ENCODE measurements at regions not wholly inside any gene's neighbourhood (a gene's known extent, or its start where the extent isn't known, plus 50 kb on each side); places are given as distances from the start of the nearest gene placed in this dataset.

GRCh38 chr13:64793131-64793530, 2437.0 kb downstream of the PCDH9 start:
- no peak overlapping the region for H3K4me3 ChIP-seq (ENCODE audit: low read length)
- TF ChIP-seq, protein P1, sequence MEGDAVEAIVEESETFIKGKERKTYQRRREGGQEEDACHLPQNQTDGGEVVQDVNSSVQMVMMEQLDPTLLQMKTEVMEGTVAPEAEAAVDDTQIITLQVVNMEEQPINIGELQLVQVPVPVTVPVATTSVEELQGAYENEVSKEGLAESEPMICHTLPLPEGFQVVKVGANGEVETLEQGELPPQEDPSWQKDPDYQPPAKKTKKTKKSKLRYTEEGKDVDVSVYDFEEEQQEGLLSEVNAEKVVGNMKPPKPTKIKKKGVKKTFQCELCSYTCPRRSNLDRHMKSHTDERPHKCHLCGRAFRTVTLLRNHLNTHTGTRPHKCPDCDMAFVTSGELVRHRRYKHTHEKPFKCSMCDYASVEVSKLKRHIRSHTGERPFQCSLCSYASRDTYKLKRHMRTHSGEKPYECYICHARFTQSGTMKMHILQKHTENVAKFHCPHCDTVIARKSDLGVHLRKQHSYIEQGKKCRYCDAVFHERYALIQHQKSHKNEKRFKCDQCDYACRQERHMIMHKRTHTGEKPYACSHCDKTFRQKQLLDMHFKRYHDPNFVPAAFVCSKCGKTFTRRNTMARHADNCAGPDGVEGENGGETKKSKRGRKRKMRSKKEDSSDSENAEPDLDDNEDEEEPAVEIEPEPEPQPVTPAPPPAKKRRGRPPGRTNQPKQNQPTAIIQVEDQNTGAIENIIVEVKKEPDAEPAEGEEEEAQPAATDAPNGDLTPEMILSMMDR (IDR thresholded peaks at IDR 0.05; ENCODE audit: insufficient read depth, low read depth, low read length, missing control alignments), result no peak
- DNase-seq (ENCODE audit: low read depth), result no peak

DNA sequence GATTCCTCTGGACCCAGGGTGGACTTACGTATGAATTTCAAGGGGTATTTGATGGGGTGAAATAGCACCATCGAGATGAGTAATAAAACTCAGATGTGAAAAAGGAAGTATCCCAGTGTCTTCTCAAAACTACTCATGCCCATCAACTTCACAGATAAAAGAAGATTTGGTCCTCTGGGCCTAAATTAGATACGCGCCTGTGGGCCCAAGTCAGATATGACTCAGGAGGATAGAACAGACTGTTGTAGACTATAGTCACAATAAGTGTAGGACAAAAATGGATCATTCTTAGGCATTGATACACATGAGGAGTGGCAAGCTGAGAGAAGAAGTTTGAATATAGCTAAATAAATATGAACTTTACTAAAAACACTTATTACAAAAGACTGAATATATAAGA, 2438.8 kb downstream of the PCDH9 start:
- DNase-seq (ENCODE audit: low read depth), result no peak
- TF ChIP-seq, protein P1 (IDR thresholded peaks at IDR 0.05; ENCODE audit: insufficient read depth, low read depth, low read length, missing control alignments), result no peak
- H3K4me3 ChIP-seq (ENCODE audit: low read length), result no peak overlapping the region

- TF ChIP-seq, protein P1 (IDR thresholded peaks at IDR 0.05; ENCODE audit: insufficient read depth, low read depth, low read length, missing control alignments), result no peak
- DNase-seq (ENCODE audit: low read depth), result peak; percentile 33
- H3K4me3 ChIP-seq (ENCODE audit: low read length), result no peak overlapping the region
Measured at GRCh38 chr13:64782466-64782865, 2447.7 kb downstream of the PCDH9 start.

- no peak for DNase-seq (ENCODE audit: low read depth)
- TF ChIP-seq, protein P1 (IDR thresholded peaks at IDR 0.05; ENCODE audit: insufficient read depth, low read depth, low read length, missing control alignments), result no peak
- H3K4me3 ChIP-seq (ENCODE audit: low read length), result no peak overlapping the region
Measured at GRCh38 chr13:64778002-64778401, 2452.1 kb downstream of the PCDH9 start.

DNA sequence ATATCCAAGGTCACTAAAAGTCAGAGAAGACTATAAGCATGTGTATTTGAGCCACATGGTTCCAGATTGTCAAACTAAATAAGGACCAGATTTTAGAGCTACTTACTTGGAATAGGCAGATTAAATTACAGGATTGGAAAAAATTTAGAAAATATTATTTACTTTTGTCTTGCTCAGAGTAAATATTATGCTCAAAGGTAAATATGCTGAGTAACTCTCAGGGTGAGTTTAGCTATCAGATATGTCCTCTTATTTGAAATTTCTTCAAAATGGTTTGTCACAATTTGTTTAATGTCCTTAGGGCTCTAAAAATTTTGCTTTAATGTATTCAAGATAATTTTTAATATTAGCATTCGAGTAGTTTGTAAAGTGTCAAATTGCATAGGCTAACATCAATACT, 2455.2 kb downstream of the PCDH9 start:
- no peak for DNase-seq (ENCODE audit: low read depth)
- no peak overlapping the region for H3K4me3 ChIP-seq (ENCODE audit: low read length)
- TF ChIP-seq, protein P1 (IDR thresholded peaks at IDR 0.05; ENCODE audit: insufficient read depth, low read depth, low read length, missing control alignments), result no peak

GRCh38 chr13:64770743-64771142, 2459.4 kb downstream of the PCDH9 start:
- TF ChIP-seq, protein P1 (IDR thresholded peaks at IDR 0.05; ENCODE audit: insufficient read depth, low read depth, low read length, missing control alignments), result no peak
- no peak for DNase-seq (ENCODE audit: low read depth)
- no peak overlapping the region for H3K4me3 ChIP-seq (ENCODE audit: low read length)

- TF ChIP-seq, protein P1 (IDR thresholded peaks at IDR 0.05; ENCODE audit: insufficient read depth, low read depth, low read length, missing control alignments), result no peak
- no peak for DNase-seq (ENCODE audit: low read depth)
- H3K4me3 ChIP-seq (ENCODE audit: low read length), result no peak overlapping the region
Measured at GRCh38 chr13:64767054-64767453, 2463.1 kb downstream of the PCDH9 start.

Measured in epithelial cell of esophagus (primary cell).